ENCODE measurements at regions not wholly inside any gene's neighbourhood (a gene's known extent, or its start where the extent isn't known, plus 50 kb on each side); places are given as distances from the start of the nearest gene placed in this dataset.

GRCh38 chr9:25954209-25954608 is 276.0 kb upstream of the TUSC1 start:
- TF ChIP-seq CTCF (IDR thresholded peaks at IDR 0.05) = no peak
- H3K9me3 Mint-ChIP-seq (ENCODE audit: unreplicated experiment) = peaks cover 6% of the 10 kb centered on the region
- H3K4me1 Mint-ChIP-seq (ENCODE audit: unreplicated experiment) = no peaks in the 10 kb centered on the region
- peaks cover 5% of the 10 kb centered on the region for H3K36me3 Mint-ChIP-seq (ENCODE audit: unreplicated experiment)
- H3K27me3 Mint-ChIP-seq (ENCODE audit: unreplicated experiment) = peaks cover under 1% of the 10 kb centered on the region
- no peak overlapping the region for H3K27ac Mint-ChIP-seq (ENCODE audit: unreplicated experiment)
- no peak for DNase-seq (ENCODE audit: extremely low spot score, unreplicated experiment)
- H3K4me3 Mint-ChIP-seq (ENCODE audit: unreplicated experiment) = no peak overlapping the region

- H3K27ac Mint-ChIP-seq (ENCODE audit: unreplicated experiment) = no peak overlapping the region
- H3K4me1 Mint-ChIP-seq (ENCODE audit: unreplicated experiment) = no peaks in the 10 kb centered on the region
- H3K9me3 Mint-ChIP-seq (ENCODE audit: unreplicated experiment) = peaks cover 35% of the 10 kb centered on the region
- no peak for DNase-seq (ENCODE audit: extremely low spot score, unreplicated experiment)
- no peak for TF ChIP-seq CTCF (IDR thresholded peaks at IDR 0.05)
- peaks cover 6% of the 10 kb centered on the region for H3K36me3 Mint-ChIP-seq (ENCODE audit: unreplicated experiment)
- H3K27me3 Mint-ChIP-seq (ENCODE audit: unreplicated experiment) = peaks cover 30% of the 10 kb centered on the region
- H3K4me3 Mint-ChIP-seq (ENCODE audit: unreplicated experiment) = no peak overlapping the region
Measured at GRCh38 chr9:25948182-25948581, 269.9 kb upstream of the TUSC1 start.

- Mint-ChIP-seq H3K4me1 (ENCODE audit: unreplicated experiment) (peaks cover 19% of the 10 kb centered on the region), H3K36me3 (ENCODE audit: unreplicated experiment) (peaks cover 3% of the 10 kb centered on the region)
Measured at GRCh38 chr9:25939126-25939525, 260.9 kb upstream of the TUSC1 start.

GRCh38 chr9:25936031-25936430 is 257.8 kb upstream of the TUSC1 start:
- no peak overlapping the region for H3K4me3 Mint-ChIP-seq (ENCODE audit: unreplicated experiment)
- no peak for DNase-seq (ENCODE audit: extremely low spot score, unreplicated experiment)
- peaks cover 6% of the 10 kb centered on the region for H3K36me3 Mint-ChIP-seq (ENCODE audit: unreplicated experiment)
- no peak for TF ChIP-seq CTCF (IDR thresholded peaks at IDR 0.05)
- H3K4me1 Mint-ChIP-seq (ENCODE audit: unreplicated experiment) = peaks cover 19% of the 10 kb centered on the region
- H3K27me3 Mint-ChIP-seq (ENCODE audit: unreplicated experiment) = peaks cover 4% of the 10 kb centered on the region
- peak overlapping the region; percentile 36 for H3K27ac Mint-ChIP-seq (ENCODE audit: unreplicated experiment)
- peaks cover 4% of the 10 kb centered on the region for H3K9me3 Mint-ChIP-seq (ENCODE audit: unreplicated experiment)

More at GRCh38 chr9:25939126-25939525, 260.9 kb upstream of the TUSC1 start:
- Mint-ChIP-seq H3K4me3 (ENCODE audit: unreplicated experiment) (no peak overlapping the region), H3K9me3 (ENCODE audit: unreplicated experiment) (peaks cover 4% of the 10 kb centered on the region), H3K27me3 (ENCODE audit: unreplicated experiment) (no peaks in the 10 kb centered on the region), H3K27ac (ENCODE audit: unreplicated experiment) (no peak overlapping the region)
- DNase-seq (ENCODE audit: extremely low spot score, unreplicated experiment) = no peak
- no peak for TF ChIP-seq CTCF (IDR thresholded peaks at IDR 0.05)

DNA sequence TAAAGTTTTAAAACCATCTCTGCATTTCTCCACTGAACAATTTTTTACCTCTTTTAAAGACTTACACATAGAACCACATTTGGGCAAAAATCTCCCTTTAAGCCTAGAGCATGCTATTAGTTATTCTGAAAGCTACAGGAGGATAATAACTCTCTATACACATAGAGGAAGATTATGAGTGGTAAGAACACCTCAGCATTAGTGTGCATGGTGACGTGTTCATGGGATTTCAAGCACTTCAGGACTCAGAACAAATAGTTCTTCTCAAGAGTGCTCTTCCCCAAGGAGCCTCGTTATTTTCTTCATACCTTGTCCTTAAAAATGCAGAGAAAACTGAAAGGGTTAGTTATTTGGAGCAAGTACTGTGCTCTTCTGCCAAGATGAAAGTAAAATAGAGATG is 256.9 kb upstream of the TUSC1 start:
- Mint-ChIP-seq H3K27me3 (ENCODE audit: unreplicated experiment) (peaks cover 4% of the 10 kb centered on the region), H3K4me3 (ENCODE audit: unreplicated experiment) (no peak overlapping the region)

More for the DNA sequence above, 256.9 kb upstream of the TUSC1 start:
- Mint-ChIP-seq H3K9me3 (ENCODE audit: unreplicated experiment) (peaks cover 4% of the 10 kb centered on the region), H3K27ac (ENCODE audit: unreplicated experiment) (no peak overlapping the region), H3K36me3 (ENCODE audit: unreplicated experiment) (peaks cover 6% of the 10 kb centered on the region), H3K4me1 (ENCODE audit: unreplicated experiment) (peaks cover 19% of the 10 kb centered on the region)
- DNase-seq (ENCODE audit: extremely low spot score, unreplicated experiment) = no peak
- no peak for TF ChIP-seq CTCF (IDR thresholded peaks at IDR 0.05)

Measured in osteocyte (in vitro differentiated cells).